Pons (tissue), 1 donor: ENCODE measurements at regions not wholly inside any gene's neighbourhood (a gene's known extent, or its start where the extent isn't known, plus 50 kb on each side); places are given as distances from the start of the nearest gene placed in this dataset.

ENCODE experiments used
- DNase-seq: peaks from one replicate; pipeline ENCODE4 v3.0.0-alpha.2; 2016; ENCODE audit warnings: low spot score

DNA sequence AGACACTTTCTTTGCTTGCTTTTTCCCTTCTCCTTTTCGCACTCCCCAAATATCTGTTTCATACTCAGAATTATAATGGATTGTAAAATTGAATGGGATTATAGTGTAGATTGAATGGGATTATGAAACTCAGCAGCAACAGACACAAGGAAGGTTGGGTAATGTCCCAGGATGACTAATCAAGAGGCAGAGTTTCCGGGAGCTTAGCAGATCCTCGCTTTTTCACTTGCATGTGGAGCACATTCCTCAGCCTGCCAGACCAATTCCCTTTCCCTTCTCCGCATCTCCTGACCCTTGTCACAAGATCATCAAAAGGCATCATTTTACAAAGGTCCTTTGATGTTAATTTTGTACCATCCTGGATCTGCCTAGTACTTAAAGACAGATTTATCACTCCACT lies 55.1 kb upstream of the SLC1A1 start:
- DNase-seq: no peak

DNA sequence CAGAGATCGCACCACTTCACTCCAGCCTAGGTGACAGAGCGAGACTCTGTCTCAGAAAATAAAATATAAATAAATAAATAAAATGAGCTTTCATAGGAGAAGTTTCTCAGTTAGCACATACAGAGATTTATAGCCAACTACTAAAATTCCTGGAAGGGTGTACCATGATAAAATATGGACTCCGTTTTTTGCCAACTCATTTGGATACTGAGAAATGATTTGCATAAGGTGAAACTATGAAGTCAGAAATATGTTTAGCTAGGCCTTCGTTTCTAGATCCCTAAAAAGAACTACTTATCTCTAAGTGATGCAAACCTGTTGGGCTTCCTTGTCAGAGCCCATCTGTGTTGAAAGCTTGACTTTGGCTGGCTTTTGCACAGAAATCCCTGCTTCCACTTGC lies 56.9 kb upstream of the SLC1A1 start:
- no peak for DNase-seq

DNA sequence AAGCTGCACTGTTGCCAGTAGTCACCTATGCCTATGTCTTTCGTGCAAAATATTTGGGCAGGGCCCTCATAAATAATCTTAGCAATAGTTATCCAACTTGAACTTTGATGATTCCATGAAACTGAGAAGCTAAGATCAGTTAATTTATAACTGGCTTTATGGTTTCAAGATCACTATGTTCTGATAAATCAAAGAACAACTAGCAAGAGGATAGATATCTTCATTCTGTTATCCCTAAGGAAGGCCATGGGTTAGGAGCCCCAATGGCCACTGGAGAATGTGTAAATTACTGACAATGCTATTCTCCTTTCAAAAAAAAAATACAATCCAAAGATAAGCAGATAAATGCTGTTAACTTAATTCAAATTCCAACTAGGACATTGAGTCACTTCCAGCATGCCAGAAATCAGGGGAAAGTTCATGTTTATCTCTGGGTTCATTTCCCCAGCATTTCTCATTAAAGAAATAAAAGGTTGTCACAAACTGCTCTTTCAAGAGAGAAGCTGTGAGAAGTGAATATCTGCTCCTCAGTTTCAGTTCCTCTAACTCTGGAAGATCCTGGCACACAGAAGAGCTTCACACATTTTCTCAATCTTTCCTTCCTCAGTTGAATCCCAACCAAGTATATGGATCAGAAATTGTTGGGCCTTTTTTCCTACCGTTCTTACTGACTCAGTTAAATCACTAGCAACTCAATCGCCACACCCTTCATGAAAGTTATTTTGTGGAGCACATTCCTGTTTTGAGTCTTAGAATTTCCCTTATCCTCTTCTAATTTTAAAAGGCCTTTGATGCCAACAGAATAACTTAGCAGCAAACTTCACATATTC lies 59.6 kb upstream of the SLC1A1 start:
- peak; percentile 39 for DNase-seq

DNA sequence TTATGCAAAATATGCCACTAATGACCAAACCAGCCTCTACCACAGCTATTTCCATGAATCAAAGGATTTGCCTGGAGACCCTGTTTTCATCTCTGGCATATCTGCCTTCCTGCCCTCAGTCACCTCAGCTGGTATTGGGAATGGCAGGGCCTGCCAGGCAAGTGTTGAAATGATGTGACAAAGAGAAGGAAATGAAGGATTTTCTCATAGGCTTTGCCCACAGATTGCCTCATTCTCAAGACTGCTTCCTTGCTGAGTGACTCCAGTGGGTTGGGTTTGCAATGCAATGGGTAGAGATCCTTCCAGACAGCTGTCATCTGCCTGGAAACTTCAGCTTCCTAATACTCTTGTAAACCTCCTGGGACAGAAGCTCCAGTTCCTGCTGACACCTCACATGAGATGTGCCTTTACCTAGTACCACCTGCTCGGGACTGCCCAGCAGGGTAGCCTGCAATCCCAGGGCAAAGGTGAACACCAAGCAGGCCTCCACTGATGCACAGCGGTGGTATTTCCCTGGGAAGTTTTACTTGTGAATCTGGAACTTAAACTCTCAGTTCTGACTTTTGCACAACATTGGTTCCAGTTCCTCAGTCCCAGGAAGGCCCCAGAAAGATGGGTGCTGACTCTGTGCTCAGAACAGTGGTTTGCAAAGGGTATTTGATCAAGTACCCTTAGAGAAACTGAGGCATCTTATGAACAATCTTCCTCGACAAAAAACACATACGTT lies 64.8 kb upstream of the SLC1A1 start:
- no peak for DNase-seq

DNA sequence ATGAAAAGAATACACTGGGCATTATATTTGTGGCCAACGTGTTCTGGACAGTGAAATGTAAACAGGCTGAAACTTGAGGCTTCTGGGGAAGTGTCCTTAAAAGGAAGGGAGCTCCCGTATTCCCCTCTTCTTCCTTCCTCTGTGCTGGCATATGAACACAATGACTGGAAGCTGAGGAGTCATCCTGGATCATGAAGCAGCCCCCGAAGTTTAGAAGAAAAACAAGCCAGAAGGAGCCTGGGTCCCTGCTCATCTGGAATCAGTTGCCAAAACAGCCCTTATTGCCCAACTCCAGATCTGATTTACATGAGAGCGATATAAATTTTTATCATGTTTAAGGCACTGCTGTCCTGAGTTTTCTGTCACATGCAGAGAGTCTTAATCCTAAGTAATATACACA lies 65.4 kb upstream of the SLC1A1 start:
- no peak for DNase-seq

DNA sequence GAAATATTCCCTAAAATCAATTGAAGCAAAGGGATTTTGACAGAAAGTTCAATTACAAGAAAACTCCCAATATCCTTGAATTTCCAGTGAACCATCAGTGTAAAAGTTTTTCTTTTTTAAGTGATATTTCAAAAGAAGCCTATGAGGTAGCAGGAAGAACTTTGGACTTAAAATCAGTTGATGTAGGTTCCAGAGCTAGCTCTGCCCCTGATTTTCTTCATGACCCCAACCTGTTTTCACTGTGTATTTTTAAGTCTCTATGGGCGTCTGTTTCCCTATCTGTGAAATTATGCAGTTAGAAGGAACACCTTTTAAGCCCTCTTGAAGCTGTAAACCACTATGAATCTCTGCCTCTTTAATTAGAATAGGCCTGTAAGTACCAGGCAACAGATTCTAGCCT lies 66.2 kb upstream of the SLC1A1 start:
- no peak for DNase-seq

DNA sequence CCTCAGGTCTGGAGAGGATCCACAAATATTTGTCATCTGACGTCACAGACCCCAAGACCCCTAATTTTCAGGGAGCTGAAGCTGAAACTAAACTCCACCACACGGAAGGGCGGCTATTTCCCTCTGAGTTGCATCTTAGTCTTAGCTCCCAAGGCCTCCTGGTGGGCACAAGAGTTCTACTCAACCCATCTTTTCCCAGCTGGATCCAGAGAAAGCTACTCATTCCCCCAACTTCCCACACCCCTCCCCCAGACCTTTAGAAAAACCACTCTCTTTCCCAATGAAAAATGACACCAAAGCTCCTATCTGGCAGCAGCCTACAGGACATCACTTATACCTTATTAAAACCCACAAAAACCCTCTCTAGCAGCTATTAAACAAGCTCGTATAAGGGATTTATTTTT lies 67.1 kb upstream of the SLC1A1 start:
- no peak for DNase-seq

DNA sequence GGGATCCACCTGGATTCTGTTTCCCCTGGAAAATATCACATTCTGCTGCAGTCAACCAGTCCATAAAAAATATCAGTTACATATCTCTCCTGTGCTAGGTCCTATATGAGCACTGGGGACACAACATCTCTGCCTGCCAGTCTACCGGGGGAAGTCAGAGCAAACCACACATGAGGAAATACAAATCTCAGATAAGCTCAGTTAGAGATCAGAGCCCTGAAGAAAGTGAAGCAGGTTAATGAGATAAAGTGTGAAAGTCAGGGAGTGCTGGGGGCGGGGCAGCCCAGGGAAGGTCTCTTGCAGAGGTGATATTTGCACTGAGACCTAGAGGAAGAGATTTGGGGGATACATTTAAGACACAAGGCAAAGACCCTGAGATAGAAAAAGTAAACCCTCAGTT lies 67.8 kb upstream of the SLC1A1 start:
- DNase-seq: no peak

DNA sequence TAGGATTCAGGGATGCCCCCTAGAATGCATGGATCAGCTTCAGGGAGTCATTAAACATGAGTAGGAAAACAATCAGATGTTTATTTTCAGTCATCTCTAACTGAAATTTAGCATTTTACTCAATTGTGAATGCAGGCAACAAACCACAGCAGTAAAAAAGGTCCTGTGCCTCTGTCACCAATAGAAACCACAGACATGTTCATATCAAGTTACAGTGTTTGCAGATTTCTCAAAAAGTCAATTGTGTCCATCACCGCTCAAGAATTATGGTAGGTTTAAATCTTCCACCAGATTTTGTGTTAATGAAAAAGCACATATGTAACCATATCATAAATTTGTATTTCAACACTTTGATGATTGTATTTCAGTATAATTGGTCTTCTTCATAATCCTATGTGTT lies 68.4 kb upstream of the SLC1A1 start:
- DNase-seq: no peak

DNA sequence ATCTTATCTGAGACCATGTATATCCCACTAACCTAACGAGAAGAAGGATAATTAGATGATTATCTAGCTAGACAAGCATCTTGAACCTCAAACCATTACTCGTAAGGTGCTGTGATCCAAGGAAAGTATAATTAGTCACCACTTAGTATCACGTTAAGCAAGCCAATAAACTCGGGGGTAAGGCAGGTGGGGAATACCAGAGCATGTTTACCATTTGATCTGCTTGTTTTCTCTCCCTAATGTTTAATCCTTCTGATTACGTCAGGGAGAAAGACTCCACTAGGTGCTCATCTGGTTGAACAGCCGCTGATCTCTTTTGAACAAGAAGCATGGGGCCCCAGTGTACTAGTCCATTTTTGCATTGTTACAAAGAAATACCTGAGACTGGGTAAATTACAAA lies 69.9 kb upstream of the SLC1A1 start:
- DNase-seq: no peak

DNA sequence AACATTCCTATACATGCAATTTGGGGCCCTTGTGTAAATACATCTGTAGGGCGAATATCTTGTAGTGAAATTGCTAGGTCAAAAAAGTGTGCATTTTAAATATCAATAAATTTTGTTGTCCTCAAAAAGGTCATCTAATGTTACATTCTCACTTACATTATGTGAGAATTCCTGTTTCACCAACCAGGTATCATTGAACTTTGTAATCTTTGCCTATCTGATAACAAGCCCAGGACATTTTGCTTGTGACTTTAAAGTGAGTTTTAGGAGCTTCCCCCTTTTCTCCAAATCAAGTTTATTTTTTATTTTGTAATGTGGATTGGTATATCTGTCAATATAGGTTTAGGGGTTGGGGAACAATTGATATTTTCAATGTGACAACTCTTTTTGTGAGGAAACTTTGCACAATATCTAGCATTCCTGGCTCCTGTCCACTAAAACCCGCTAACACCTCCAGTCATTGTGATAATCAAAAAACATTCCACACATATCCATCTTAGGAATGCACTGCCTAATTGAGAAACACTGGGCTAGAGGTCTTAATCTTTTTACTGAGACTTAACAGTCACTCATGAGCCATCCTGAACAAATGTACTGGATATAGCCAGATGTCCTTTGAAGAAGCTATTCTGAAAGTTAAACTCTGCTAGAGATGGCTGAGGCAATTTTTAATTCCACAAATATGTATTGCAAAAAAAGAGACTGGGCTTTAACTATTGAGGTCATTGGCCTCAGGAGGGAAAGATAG lies 72.5 kb upstream of the SLC1A1 start:
- no peak for DNase-seq

DNA sequence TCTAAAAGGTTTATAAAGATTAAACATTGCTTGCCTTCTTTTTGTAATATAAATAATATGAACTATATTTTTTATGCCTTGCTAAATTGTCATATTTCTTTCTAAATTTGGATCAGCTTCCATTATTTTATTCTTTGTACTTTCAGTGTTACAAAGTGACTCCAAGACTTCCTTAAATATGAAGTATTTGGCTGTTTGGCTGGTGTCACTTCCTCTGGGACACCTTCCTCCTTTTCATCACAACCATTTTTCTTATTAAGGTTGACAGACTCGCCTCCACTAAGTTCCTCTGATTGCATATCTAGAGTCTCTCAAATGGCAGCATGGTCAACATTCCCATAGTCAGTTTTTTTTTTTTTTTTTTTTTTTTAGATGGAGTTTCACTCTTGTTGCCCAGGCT lies 73.8 kb upstream of the SLC1A1 start:
- no peak for DNase-seq

DNA sequence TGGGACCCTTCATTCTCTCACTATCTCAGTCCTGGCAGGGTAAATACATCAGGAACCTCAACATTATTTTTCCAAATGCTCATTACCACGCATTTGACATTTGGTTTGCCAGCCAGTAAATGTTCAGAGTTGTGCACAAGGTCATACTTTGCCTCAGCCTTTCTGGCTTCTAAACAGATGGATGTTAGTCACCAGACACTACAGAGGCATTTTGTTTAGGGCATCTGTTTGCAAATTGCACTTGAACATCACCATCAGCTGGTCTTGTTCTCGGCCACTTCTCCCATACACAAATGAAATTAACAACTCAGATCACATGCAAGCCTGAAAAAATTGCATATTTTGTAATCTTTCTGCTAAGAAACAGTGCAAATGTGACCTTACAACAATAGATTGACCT lies 75.0 kb upstream of the SLC1A1 start:
- no peak for DNase-seq

DNA sequence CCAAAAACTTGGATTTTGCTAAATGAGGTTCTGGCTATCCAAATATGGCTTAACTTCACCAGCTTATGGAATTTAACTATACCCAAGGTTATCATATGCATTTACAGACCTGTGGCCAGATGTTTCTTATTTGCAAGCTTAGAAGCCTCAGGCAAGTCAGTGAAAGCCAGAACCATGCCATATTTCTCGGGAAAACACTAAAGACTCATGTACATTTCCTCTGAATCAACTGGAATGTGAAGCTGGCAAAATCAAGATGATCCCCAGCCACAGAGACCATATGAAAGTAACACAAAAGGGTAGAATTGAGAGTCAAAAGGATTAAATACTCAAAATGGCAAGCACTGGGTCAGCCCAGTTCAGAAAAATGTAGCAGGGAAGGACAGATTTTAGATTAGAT lies 76.4 kb upstream of the SLC1A1 start:
- no peak for DNase-seq

DNA sequence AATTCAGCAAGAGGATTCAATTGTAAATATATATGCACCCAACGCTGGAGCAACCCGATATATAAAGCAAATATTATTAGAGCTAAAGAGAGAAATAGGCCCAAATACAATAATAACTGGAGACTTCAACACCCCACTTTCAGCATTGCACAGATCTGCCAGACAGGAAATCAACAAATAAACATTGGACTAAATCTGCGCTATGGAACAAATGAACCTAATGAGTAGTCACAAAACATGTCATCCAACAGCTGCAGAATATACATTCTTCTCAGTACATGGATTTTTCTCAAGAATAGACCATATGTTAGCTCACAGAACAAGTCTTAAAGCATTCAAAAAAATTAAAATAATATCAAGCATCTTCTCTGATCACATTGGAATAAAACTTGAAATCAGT lies 86.1 kb upstream of the SLC1A1 start:
- no peak for DNase-seq

DNA sequence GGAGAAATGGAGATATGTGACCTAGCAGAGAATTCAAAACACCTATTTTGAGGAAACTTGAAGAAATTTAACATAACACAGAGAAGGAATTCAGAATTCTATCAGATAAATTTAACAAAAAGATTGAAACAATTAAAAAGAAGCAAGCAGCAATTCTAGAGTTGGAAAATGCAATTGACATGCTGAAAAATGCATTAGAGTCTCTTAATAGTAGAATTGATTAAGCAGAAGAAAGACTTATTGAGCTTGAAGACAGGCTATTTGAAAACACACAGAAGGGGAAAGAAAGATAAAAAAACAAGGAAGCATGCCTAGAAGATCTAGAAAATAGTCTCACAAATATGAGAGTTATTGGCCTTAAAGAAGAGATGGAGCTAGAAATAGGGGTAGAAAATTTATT lies 87.8 kb upstream of the SLC1A1 start:
- no peak for DNase-seq

DNA sequence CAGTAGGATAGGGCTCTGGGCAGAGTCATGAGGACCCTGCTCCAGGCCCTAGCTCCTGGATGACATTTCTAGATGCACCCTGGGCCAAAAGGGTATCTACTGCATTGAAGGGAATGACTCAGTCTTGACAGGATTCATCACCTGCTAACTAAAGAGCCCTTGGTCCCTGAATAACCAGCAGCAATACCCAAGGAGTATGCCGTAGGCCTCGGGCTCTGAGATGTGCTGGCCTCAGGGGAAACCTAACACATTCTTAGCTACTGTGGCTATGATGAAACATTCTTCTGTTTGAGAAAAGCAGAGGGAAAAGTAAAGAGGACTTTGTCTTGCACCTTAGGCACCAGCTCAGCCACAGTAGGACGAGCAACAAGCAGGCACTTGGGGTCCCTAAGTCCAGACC lies 89.5 kb upstream of the SLC1A1 start:
- DNase-seq: no peak

DNA sequence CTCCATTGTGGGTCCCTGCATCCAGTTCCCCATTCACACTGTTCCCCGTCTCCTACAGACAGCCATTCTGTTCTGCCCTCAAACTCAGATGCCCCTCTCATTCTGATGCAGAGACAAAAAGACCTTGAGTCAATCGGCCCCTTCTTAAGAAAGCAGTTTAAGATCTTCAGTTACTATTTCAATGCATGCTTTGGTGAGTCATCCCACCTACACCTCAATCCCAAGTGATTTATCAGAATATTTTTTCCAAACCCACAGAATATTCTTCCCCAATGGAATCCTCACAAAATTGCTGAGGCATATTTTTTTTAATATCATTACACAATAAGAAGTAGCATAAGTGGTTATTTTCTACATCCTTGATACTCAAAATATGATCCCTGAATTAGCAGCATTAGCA lies 92.4 kb upstream of the SLC1A1 start:
- DNase-seq: no peak

DNA sequence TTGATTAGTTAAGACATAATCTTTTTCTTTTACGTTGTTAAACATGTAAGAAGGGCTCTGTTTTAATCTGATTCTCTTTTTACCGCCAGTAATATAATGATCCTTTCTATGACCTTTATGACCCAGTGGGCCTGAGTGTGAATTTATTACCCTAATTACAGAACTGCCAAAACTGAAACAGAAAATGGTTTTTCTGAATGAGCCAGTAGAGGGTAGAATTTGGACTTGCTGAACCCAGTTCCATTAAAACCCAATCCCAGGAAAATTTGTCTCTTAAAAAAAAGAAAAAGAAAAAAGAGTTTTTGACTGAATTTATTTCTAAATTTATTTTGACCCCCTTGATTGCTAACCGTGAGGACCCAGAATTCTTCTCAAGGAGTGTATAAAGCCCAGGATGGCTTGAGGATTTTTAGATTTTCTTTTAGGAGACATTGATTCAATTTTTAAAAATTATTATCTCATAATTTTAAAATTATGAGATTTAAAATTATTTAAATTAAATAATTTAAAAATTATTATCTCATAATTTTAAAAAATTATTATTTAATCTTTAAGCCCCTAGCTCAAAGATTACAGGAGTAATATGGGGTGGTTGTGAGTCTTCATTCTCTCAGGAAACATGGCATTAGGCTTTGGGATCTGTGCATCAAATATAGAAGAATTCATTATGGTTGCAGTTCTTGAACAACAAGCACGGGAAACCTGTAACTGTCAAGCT lies 94.1 kb upstream of the GLIS3 start:
- DNase-seq: no peak

DNA sequence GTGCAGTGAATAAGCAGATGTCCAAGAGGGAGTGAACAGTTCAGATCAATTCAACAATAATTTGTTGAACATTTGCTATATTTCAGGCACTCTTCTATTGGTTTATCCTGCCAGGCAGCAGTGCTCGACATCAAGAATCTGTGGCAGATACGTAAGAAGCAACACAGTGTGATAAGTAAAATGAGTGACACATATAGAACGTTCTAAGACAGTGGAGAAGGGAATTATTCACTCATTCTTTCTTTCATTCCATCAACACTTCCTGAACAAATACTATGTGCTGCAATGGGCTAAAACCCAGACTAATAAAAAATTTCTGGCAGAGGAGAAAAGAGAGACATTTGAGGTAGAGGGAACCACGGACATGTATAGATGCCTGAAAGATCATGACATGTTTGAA lies 89.9 kb upstream of the GLIS3 start:
- no peak for DNase-seq

DNA sequence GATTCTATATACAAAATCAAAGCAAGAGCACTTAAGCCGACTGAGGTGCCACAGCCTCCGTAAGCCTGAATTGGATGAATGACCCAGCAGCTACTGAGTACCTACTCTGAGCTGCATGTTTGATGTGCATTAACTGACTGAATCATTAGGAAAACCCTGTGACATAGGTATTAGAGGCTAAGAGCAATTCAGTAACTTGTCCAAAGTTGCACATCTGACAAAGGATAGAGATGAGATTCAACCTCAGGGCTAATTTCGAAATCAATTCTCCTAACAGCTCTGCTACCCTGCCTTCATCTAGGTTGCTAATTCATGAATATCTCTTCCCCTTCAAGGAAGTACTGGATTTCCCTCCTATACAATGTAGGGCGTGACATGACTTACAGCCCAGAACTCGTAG lies 89.1 kb upstream of the GLIS3 start:
- DNase-seq: no peak

DNA sequence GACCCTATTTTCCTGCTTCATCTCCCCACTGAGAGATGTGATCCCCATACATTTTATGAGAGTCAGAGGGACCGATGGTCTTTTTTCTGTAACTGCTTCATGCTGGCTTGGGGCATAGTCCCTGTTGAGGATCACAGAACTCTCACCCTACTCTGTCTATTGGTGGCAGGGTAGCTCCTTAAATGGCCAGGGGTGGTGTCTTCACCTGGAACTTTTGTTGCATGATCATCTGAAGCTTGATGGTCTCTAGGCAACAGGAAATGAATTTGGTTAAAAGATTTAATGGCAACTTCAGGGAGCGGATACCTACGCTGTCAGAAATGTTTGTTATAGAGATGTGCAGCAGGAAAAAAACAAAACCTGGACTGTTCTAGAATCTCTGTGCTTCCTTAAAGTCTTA lies 87.0 kb upstream of the GLIS3 start:
- DNase-seq: no peak
